Stomach (tissue), 8 donors: ENCODE measurements at regions not wholly inside any gene's neighbourhood (a gene's known extent, or its start where the extent isn't known, plus 50 kb on each side); places are given as distances from the start of the nearest gene placed in this dataset.

Experiments used
- DNase-seq, 2 donors: peaks; one replicate each; pipeline versions ENCODE4 v3.0.0 to v3.0.0-alpha.2; 2013 to 2019
- H3K27ac ChIP-seq, 5 donors: fragments of 200-600 bp in 4 of 5; sonication (generic) in 4 of 5; one replicate each; pipeline ENCODE4 v1.5.1; 2013 to 2019; ENCODE audit warnings: mild to moderate bottlenecking in 1 of 5, moderate library complexity in 1 of 5
- H3K27me3 ChIP-seq, 3 donors: fragments of 200-600 bp; sonication (generic); one replicate each; pipeline ENCODE4 v1.5.1; 2017 to 2019; ENCODE audit warnings: mixed run types in 1 of 3
- H3K36me3 ChIP-seq, 4 donors: fragments of 200-600 bp; sonication (generic); 1 replicate in 3 of 4; 2 replicates in 1 of 4; pipeline ENCODE4 v1.5.1; 2016 to 2019
- H3K4me1 ChIP-seq, 4 donors: fragments of 200-600 bp; sonication (generic); one replicate each; pipeline ENCODE4 v1.5.1; 2016 to 2019
- H3K4me3 ChIP-seq, 4 donors: fragments of 200-600 bp; sonication (generic) in 3 of 4; one replicate each; pipeline ENCODE4 v1.5.1; 2016 to 2019; ENCODE audit warnings: mild to moderate bottlenecking in 1 of 4
- H3K9me3 ChIP-seq, 4 donors: fragments of 200-600 bp; sonication (generic); one replicate each; pipeline ENCODE4 v1.5.1; 2016 to 2019
- EP300 ChIP-seq: sonication (generic); formaldehyde crosslinking; IDR thresholded peaks from one replicate; pipeline ENCODE4 v1.6.1; 2017; ENCODE audit warnings: antibody characterized with exemption
- POLR2A ChIP-seq, 4 donors: fragments of 450-650 bp; IDR thresholded peaks; one replicate each; pipeline ENCODE4 v1.6.1; 2016; ENCODE audit warnings: antibody characterized with exemption in 4 of 4, control low read depth in 2 of 4, mild to moderate bottlenecking in 1 of 4, moderate library complexity in 1 of 4
- POLR2AphosphoS5 ChIP-seq, 3 donors: sonication (generic); formaldehyde crosslinking; IDR thresholded peaks; one replicate each; pipeline ENCODE4 v1.6.1; 2016; ENCODE audit warnings: antibody characterized with exemption in 3 of 3
- WGBS, 5 donors: extraction: QIAGEN DNeasy Blood & Tissue Kit in 3 of 5; methylation state at CpG; one replicate each; pipeline versions ENCODE4 v1.1.5 to v1.1.7; 2013 to 2018; 5-methylcytosine and 5-hydroxymethylcytosine counted together
- intact Hi-C: fragments of 100-400 bp; cut with DNase I; formaldehyde crosslinking; loops from one replicate; pipeline ENCODE4 v1.15.1; 2023; ENCODE audit warnings: low total_unique reads
- TF ChIP-seq, protein P1 (sequence below), 7 experiments: fragments of 450-650 bp in 4 of 7; fragments of 200-600 bp in 3 of 7; sonication (generic) in 3 of 7; IDR thresholded peaks; one replicate each; pipeline ENCODE4 v1.5.1; 2016 to 2019; ENCODE audit warnings: antibody characterized with exemption in 7 of 7, control low read depth in 2 of 7, mild to moderate bottlenecking in 1 of 7
- donor health status: healthy with polysubstance abuse.
- donor health status: Bipolar disorder and iron deficiency.
- donor health status: healthy.

DNA sequence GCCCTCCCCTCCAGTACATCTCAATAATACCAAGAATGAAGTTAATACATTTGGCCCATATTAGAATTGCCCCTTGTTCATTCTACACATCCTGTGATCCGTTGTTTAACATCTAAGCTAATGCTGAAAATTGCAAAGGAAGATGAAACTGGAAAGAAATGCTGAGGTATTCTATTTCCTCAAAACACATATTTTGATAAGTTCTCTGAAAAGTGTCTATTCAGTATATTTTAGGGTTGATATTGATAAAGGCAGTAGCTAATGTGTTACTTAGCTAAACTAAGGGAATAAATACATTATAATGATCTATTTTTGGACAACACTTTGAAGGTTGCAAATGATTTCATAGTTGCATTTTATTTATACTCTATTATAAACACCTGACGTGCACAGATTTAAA lies 702.6 kb upstream of the ROBO1 start:
- no peaks in the 10 kb centered on the region for H3K4me1 ChIP-seq
- no peak overlapping the region for H3K27ac ChIP-seq
- no peak for DNase-seq
- 57 to 80% (median 77%) methylated on average over 2 of the region's 2 CpGs for WGBS, 5 donors
- intact Hi-C loops, result no loop called here
- TF ChIP-seq POLR2AphosphoS5 (IDR thresholded peaks at IDR 0.05) (no peak), POLR2A (IDR thresholded peaks at IDR 0.05) (no peak), EP300 (no peak)
- TF ChIP-seq, protein P1, sequence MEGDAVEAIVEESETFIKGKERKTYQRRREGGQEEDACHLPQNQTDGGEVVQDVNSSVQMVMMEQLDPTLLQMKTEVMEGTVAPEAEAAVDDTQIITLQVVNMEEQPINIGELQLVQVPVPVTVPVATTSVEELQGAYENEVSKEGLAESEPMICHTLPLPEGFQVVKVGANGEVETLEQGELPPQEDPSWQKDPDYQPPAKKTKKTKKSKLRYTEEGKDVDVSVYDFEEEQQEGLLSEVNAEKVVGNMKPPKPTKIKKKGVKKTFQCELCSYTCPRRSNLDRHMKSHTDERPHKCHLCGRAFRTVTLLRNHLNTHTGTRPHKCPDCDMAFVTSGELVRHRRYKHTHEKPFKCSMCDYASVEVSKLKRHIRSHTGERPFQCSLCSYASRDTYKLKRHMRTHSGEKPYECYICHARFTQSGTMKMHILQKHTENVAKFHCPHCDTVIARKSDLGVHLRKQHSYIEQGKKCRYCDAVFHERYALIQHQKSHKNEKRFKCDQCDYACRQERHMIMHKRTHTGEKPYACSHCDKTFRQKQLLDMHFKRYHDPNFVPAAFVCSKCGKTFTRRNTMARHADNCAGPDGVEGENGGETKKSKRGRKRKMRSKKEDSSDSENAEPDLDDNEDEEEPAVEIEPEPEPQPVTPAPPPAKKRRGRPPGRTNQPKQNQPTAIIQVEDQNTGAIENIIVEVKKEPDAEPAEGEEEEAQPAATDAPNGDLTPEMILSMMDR (IDR thresholded peaks at IDR 0.05), result no peak
- no peak overlapping the region for H3K4me3 ChIP-seq
- peaks cover 0 to 7% (median 2%) of the 10 kb centered on the region in 4 donors for H3K9me3 ChIP-seq
- H3K27me3 ChIP-seq, result no peaks in the 10 kb centered on the region
- no peaks in the 10 kb centered on the region for H3K36me3 ChIP-seq

DNA sequence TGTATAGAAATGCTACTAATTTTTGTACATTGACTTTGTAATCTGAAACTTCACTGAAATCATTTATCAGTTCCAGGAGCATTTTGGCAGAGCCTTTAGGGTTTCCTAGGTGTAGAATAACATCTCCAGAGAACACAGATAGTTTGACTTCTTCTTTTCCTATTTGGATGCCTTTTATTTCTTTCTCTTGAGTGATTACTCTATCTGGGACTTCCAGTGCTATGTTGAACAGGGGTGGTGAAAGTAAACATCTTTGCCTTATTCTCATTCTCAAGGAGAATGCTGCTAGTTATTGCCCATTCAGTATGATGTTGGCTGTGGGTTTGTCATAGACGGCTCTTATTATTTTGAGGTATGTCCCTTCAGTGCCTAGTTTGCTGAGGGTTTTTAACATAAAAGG lies 697.9 kb upstream of the ROBO1 start:
- no peaks in the 10 kb centered on the region for H3K27me3 ChIP-seq
- WGBS, 5 donors, result 71 to 94% (median 86%) methylated on average over 1 of the region's 1 CpG
- no peak overlapping the region for H3K27ac ChIP-seq
- H3K4me3 ChIP-seq, result no peak overlapping the region
- no peaks in the 10 kb centered on the region for H3K4me1 ChIP-seq
- H3K9me3 ChIP-seq, result peaks cover 0 to 7% (median 2%) of the 10 kb centered on the region in 4 donors
- TF ChIP-seq POLR2A (IDR thresholded peaks at IDR 0.05), result no peak
- DNase-seq, result no peak
- intact Hi-C loops, result no loop called here
- no peaks in the 10 kb centered on the region for H3K36me3 ChIP-seq

DNA sequence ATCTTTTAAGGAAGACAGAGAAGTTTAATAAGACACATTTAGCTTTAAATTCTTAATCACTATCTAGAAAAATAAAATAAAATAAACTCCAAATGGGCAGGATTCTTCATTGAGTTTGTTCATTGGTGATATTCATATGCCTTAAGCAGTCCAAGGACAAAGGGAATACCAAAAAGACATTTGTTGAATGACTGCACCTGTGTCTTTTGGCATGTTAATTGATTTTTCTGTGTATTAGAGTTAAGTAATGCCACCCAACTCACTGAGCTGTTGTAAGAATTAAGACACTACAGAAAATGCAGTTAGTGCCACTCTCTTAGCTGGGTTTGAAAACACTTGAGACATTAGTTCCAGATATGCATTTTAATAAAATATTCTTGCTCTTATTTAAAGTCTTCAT lies 683.6 kb upstream of the ROBO1 start:
- Histone ChIP-seq H3K9me3 (no peaks in the 10 kb centered on the region), H3K36me3 (no peaks in the 10 kb centered on the region), H3K4me1 (no peaks in the 10 kb centered on the region), H3K27ac (no peak overlapping the region), H3K27me3 (no peaks in the 10 kb centered on the region), H3K4me3 (no peak overlapping the region)
- TF ChIP-seq EP300 (no peak), POLR2AphosphoS5 (IDR thresholded peaks at IDR 0.05) (no peak), POLR2A (IDR thresholded peaks at IDR 0.05) (no peak)
- intact Hi-C loops, result no loop called here
- DNase-seq, result no peak

DNA sequence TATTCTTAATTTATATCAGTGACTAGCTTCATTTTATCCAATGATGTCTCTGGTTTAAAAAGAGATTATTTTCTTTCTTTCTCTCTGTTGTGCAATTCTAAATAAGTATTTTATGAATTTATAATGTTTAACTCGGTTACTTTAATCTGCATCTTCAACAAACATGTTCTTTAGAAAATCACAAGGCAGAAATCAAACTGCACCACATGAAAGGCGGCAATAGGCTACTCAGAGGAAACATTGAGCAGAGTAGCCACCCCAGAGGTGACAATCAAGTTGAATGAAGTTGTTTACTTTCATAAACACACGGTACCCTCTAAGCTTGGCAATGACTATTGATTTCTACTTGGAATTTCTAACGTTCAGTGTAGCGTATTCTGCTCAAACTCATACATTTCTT lies 677.8 kb upstream of the ROBO1 start:
- Histone ChIP-seq H3K27ac (no peak overlapping the region), H3K4me1 (no peaks in the 10 kb centered on the region), H3K4me3 (no peak overlapping the region), H3K9me3 (no peaks in the 10 kb centered on the region), H3K27me3 (no peaks in the 10 kb centered on the region), H3K36me3 (no peaks in the 10 kb centered on the region)
- WGBS, 5 donors, result 40 to 51% (median 47%) methylated on average over 5 of the region's 5 CpGs
- no peak for DNase-seq
- no peak for TF ChIP-seq POLR2A (IDR thresholded peaks at IDR 0.05)
- intact Hi-C loops, result no loop called here

DNA sequence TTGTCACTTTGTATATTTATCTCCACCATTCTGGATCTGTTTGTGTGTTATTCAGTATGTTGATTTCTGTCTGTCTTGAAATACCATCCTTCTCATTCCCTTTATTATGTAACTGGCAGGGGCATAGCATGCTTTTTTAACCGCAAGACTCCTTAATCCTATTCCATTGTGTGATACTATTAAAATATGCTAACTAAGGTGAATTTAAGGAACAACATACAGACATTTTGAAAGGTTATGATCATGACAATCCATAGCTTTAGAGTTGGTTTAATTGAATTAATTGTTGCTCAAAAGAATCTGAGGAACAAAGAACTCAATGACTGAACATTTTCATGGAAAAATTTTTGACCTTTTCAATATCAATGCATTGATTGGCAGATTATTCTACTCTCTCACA lies 677.3 kb upstream of the ROBO1 start:
- no peak for DNase-seq
- H3K27ac ChIP-seq, result no peak overlapping the region
- intact Hi-C loops, result no loop called here
- no peak for TF ChIP-seq POLR2A (IDR thresholded peaks at IDR 0.05)
- TF ChIP-seq POLR2AphosphoS5 (IDR thresholded peaks at IDR 0.05), result no peak
- TF ChIP-seq, protein P1 (IDR thresholded peaks at IDR 0.05), result no peak
- TF ChIP-seq EP300, result no peak
- H3K27me3 ChIP-seq, result no peaks in the 10 kb centered on the region
- no peaks in the 10 kb centered on the region for H3K9me3 ChIP-seq
- WGBS, 5 donors, result 69 to 76% (median 72%) methylated on average over 1 of the region's 1 CpG
- no peaks in the 10 kb centered on the region for H3K4me1 ChIP-seq
- H3K36me3 ChIP-seq, result no peaks in the 10 kb centered on the region
- H3K4me3 ChIP-seq, result no peak overlapping the region

DNA sequence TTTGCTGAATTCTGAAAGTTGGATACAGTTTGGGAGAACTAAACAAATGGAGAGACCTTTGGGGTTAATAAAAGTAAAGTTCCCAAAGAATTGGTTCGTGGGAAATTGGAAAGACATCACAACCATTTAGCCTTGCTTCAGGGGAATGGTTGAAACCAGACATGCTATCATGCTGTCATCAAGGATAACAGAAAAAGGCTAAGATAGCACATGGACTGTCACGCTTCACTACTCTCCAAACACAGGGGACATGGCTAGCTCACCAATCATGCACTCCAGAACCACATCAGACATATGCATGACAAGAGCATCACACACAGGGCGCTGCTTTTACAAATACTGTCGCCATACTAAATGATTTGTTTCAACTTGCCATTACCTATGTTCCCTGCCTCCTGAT lies 671.7 kb upstream of the ROBO1 start:
- H3K27ac ChIP-seq, result no peak overlapping the region
- TF ChIP-seq, protein P1 (IDR thresholded peaks at IDR 0.05), result no peak
- TF ChIP-seq POLR2AphosphoS5 (IDR thresholded peaks at IDR 0.05), result no peak
- no peak for TF ChIP-seq POLR2A (IDR thresholded peaks at IDR 0.05)
- no peak for TF ChIP-seq EP300
- H3K9me3 ChIP-seq, result no peaks in the 10 kb centered on the region
- no peaks in the 10 kb centered on the region for H3K27me3 ChIP-seq
- no peaks in the 10 kb centered on the region for H3K36me3 ChIP-seq
- WGBS, 5 donors, result 33 to 62% (median 48%) methylated on average over 4 of the region's 4 CpGs
- intact Hi-C loops, result no loop called here
- peak in 1 of 2 donors; percentile 20 for DNase-seq
- H3K4me3 ChIP-seq, result no peak overlapping the region
- H3K4me1 ChIP-seq, result no peaks in the 10 kb centered on the region
